ENCODE measurements at regions not wholly inside any gene's neighbourhood (a gene's known extent, or its start where the extent isn't known, plus 50 kb on each side); places are given as distances from the start of the nearest gene placed in this dataset.

DNA sequence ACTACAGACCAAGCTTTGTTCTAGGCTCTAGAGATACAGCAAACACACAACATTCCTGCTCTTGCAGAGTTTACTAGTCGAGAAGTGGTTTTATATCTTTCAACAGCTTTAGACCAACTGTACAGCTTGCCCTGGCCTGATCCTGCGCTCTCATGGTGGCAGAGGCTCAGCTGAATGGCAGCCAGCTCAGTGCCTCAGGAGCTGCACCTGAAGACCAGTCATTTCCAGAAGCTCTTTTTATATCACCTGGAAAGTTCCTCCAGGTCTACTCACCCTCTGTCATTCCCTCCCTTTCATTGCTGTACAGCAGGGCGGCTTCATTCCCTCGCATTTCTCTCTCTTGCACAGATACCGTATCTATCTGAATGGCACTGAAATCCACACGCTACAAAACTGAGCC, 319.8 kb downstream of the GATA3 start:
- TF ChIP-seq ISL1 (CRISPR knock-in tag; IDR thresholded peaks at IDR 0.05) (no peak), CSDC2 (CRISPR knock-in tag; IDR thresholded peaks at IDR 0.05) (no peak), ARNTL (CRISPR knock-in tag; IDR thresholded peaks at IDR 0.05; ENCODE audit: borderline replicate concordance, low read depth) (no peak), ZC3H10 (CRISPR knock-in tag; IDR thresholded peaks at IDR 0.05) (no peak), OSR1 (CRISPR knock-in tag; IDR thresholded peaks at IDR 0.05) (no peak), RARB (CRISPR knock-in tag; IDR thresholded peaks at IDR 0.05) (no peak), ZNF565 (CRISPR knock-in tag; conservative IDR thresholded peaks at IDR 0.05; ENCODE audit: low read depth) (no peak), TOX (CRISPR knock-in tag; IDR thresholded peaks at IDR 0.05; ENCODE audit: borderline replicate concordance) (no peak), TCF4 (CRISPR knock-in tag; IDR thresholded peaks at IDR 0.05; ENCODE audit: borderline replicate concordance) (no peak)
- TF ChIP-seq, protein P1, sequence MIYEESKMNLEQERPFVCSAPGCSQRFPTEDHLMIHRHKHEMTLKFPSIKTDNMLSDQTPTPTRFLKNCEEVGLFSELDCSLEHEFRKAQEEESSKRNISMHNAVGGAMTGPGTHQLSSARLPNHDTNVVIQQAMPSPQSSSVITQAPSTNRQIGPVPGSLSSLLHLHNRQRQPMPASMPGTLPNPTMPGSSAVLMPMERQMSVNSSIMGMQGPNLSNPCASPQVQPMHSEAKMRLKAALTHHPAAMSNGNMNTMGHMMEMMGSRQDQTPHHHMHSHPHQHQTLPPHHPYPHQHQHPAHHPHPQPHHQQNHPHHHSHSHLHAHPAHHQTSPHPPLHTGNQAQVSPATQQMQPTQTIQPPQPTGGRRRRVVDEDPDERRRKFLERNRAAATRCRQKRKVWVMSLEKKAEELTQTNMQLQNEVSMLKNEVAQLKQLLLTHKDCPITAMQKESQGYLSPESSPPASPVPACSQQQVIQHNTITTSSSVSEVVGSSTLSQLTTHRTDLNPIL (CRISPR knock-in tag; IDR thresholded peaks at IDR 0.05; ENCODE audit: low read depth): no peak
- TF ChIP-seq, protein P2, sequence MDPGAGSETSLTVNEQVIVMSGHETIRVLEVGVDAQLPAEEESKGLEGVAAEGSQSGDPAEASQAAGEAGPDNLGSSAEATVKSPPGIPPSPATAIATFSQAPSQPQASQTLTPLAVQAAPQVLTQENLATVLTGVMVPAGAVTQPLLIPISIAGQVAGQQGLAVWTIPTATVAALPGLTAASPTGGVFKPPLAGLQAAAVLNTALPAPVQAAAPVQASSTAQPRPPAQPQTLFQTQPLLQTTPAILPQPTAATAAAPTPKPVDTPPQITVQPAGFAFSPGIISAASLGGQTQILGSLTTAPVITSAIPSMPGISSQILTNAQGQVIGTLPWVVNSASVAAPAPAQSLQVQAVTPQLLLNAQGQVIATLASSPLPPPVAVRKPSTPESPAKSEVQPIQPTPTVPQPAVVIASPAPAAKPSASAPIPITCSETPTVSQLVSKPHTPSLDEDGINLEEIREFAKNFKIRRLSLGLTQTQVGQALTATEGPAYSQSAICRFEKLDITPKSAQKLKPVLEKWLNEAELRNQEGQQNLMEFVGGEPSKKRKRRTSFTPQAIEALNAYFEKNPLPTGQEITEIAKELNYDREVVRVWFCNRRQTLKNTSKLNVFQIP (CRISPR knock-in tag; IDR thresholded peaks at IDR 0.05; ENCODE audit: borderline replicate concordance, low read depth): no peak
- TF ChIP-seq, protein P3, sequence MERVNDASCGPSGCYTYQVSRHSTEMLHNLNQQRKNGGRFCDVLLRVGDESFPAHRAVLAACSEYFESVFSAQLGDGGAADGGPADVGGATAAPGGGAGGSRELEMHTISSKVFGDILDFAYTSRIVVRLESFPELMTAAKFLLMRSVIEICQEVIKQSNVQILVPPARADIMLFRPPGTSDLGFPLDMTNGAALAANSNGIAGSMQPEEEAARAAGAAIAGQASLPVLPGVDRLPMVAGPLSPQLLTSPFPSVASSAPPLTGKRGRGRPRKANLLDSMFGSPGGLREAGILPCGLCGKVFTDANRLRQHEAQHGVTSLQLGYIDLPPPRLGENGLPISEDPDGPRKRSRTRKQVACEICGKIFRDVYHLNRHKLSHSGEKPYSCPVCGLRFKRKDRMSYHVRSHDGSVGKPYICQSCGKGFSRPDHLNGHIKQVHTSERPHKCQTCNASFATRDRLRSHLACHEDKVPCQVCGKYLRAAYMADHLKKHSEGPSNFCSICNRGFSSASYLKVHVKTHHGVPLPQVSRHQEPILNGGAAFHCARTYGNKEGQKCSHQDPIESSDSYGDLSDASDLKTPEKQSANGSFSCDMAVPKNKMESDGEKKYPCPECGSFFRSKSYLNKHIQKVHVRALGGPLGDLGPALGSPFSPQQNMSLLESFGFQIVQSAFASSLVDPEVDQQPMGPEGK (CRISPR knock-in tag; IDR thresholded peaks at IDR 0.05; ENCODE audit: borderline replicate concordance): no peak
